Spinal cord (tissue), 9 donors: ENCODE measurements at regions not wholly inside any gene's neighbourhood (a gene's known extent, or its start where the extent isn't known, plus 50 kb on each side); places are given as distances from the start of the nearest gene placed in this dataset.
"Not testable (repeated sequence)": the region's sequence is repeated elsewhere in the genome, so short reads cannot be mapped to it uniquely, and the experiment has no call there.

Experiments used
- DNase-seq, 6 donors: peaks; one replicate each; pipeline versions ENCODE4 v3.0.0 to v3.0.0-alpha.2; 2013 to 2015; ENCODE audit warnings: low spot score in 6 of 6, low read depth in 4 of 6
- H3K27ac ChIP-seq: one replicate; pipeline ENCODE4 v1.5.1; 2013; ENCODE audit warnings: low read depth, low read length, control low read depth
- H3K27me3 ChIP-seq: one replicate; pipeline ENCODE4 v1.6.1; 2013; ENCODE audit warnings: low read length; ENCODE audit not compliant: control insufficient read depth, insufficient read depth
- H3K36me3 ChIP-seq: one replicate; pipeline ENCODE4 v1.6.1; 2013; ENCODE audit warnings: low read length; ENCODE audit not compliant: control insufficient read depth, insufficient read depth
- H3K4me1 ChIP-seq: one replicate; pipeline ENCODE4 v1.6.1; 2013; ENCODE audit warnings: low read length; ENCODE audit not compliant: control insufficient read depth, insufficient read depth
- H3K4me3 ChIP-seq: one replicate; pipeline ENCODE4 v1.5.1; 2013; ENCODE audit warnings: low read depth, low read length, control low read depth
- H3K9me3 ChIP-seq: one replicate; pipeline ENCODE4 v1.6.1; 2013; ENCODE audit warnings: low read length; ENCODE audit not compliant: control insufficient read depth, insufficient read depth
- WGBS: methylation state at CpG from one replicate; pipeline ENCODE4 v1.1.5; 2013; ENCODE audit warnings: missing lambda C conversion rate; ENCODE audit not compliant: insufficient coverage; 5-methylcytosine and 5-hydroxymethylcytosine counted together
- donor health status: healthy.

GRCh38 chr4:126895988-126896570 is 736.7 kb upstream of the INTU start:
- WGBS: no CpG with 5 or more reads among the region's 2 CpGs
- H3K36me3 ChIP-seq: no peaks in the 10 kb centered on the region
- no peaks in the 10 kb centered on the region for H3K4me1 ChIP-seq
- H3K4me3 ChIP-seq: no peak overlapping the region
- H3K9me3 ChIP-seq: peaks cover 7% of the 10 kb centered on the region
- no peaks in the 10 kb centered on the region for H3K27me3 ChIP-seq
- DNase-seq: no peak
- H3K27ac ChIP-seq: no peak overlapping the region

- DNase-seq: no peak
- Histone ChIP-seq H3K27me3 (no peaks in the 10 kb centered on the region), H3K9me3 (peaks cover 7% of the 10 kb centered on the region), H3K27ac (no peak overlapping the region), H3K4me1 (no peaks in the 10 kb centered on the region), H3K4me3 (no peak overlapping the region), H3K36me3 (no peaks in the 10 kb centered on the region)
- 100% methylated on average over 3 of the region's 3 CpGs for whole genome bisulfite sequencing
These were observed 735.7 kb upstream of the INTU start for GRCh38 chr4:126897038-126897437.

- no peak overlapping the region for H3K27ac ChIP-seq
- H3K27me3 ChIP-seq: no peaks in the 10 kb centered on the region
- peaks cover 7% of the 10 kb centered on the region for H3K9me3 ChIP-seq
- no peak for DNase-seq
- no CpG with 5 or more reads among the region's 1 CpG for WGBS
- H3K4me1 ChIP-seq: no peaks in the 10 kb centered on the region
- no peak overlapping the region for H3K4me3 ChIP-seq
- H3K36me3 ChIP-seq: no peaks in the 10 kb centered on the region
These were observed 733.9 kb upstream of the INTU start for GRCh38 chr4:126898815-126899214.

GRCh38 chr4:126899331-126899801 is 733.4 kb upstream of the INTU start:
- Histone ChIP-seq H3K4me3 (no peak overlapping the region), H3K27me3 (no peaks in the 10 kb centered on the region), H3K9me3 (peaks cover 7% of the 10 kb centered on the region), H3K36me3 (no peaks in the 10 kb centered on the region), H3K4me1 (no peaks in the 10 kb centered on the region), H3K27ac (no peak overlapping the region)
- DNase-seq: peak; percentile 15 to 85 (median 56)
- WGBS: no CpG with 5 or more reads among the region's 2 CpGs

GRCh38 chr4:126906466-126906865 is 726.3 kb upstream of the INTU start:
- H3K27ac ChIP-seq: no peak overlapping the region
- H3K4me3 ChIP-seq: no peak overlapping the region
- no peaks in the 10 kb centered on the region for H3K27me3 ChIP-seq
- DNase-seq: no peak
- no peaks in the 10 kb centered on the region for H3K9me3 ChIP-seq
- H3K36me3 ChIP-seq: no peaks in the 10 kb centered on the region
- H3K4me1 ChIP-seq: no peaks in the 10 kb centered on the region
- 83% methylated on average over 2 of the region's 3 CpGs for WGBS

DNA sequence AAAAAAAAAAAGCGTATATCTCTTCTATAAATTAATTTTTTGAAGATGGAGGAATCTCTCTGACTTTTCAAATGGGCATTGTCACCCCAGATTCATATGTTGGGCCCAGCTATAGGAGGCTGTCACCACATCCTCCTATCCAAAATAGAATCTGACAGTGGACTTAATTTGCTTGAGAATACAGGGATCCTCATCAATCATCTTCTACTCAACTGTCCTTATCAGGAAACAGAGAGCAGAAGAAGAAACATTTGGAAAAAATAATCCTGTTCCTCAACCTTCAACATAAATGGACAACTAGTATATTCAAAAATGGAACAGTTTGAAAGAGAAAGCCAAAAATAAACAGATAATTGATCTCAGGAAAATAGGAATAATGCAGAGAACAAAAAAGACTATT is 725.4 kb upstream of the INTU start:
- WGBS: no CpG with 5 or more reads among the region's 1 CpG
- Histone ChIP-seq H3K27me3 (no peaks in the 10 kb centered on the region), H3K27ac (no peak overlapping the region), H3K9me3 (no peaks in the 10 kb centered on the region), H3K4me1 (no peaks in the 10 kb centered on the region), H3K36me3 (no peaks in the 10 kb centered on the region), H3K4me3 (no peak overlapping the region)
- no peak for DNase-seq

- no peaks in the 10 kb centered on the region for H3K27me3 ChIP-seq
- H3K4me3 ChIP-seq: no peak overlapping the region
- H3K27ac ChIP-seq: no peak overlapping the region
- H3K4me1 ChIP-seq: no peaks in the 10 kb centered on the region
- no CpG with 5 or more reads among the region's 3 CpGs for WGBS
- peaks cover 1% of the 10 kb centered on the region for H3K9me3 ChIP-seq
- peak in 3 of 6 donors; percentile 4 to 76 (median 49) for DNase-seq
- H3K36me3 ChIP-seq: no peaks in the 10 kb centered on the region
These were observed 716.6 kb upstream of the INTU start for GRCh38 chr4:126916049-126916625.

GRCh38 chr4:126916626-126917140 is 716.1 kb upstream of the INTU start:
- H3K36me3 ChIP-seq: no peaks in the 10 kb centered on the region
- peaks cover 1% of the 10 kb centered on the region for H3K9me3 ChIP-seq
- 28% methylated on average over 7 of the region's 10 CpGs for WGBS
- H3K27ac ChIP-seq: no peak overlapping the region
- H3K4me1 ChIP-seq: no peaks in the 10 kb centered on the region
- peak in 3 of 6 donors; percentile 26 to 89 (median 26) for DNase-seq
- no peaks in the 10 kb centered on the region for H3K27me3 ChIP-seq
- no peak overlapping the region for H3K4me3 ChIP-seq

- not testable (repeated sequence) for DNase-seq
These were observed 710.3 kb upstream of the INTU start for GRCh38 chr4:126922328-126922938.

GRCh38 chr4:126924237-126924636 is 708.5 kb upstream of the INTU start:
- DNase-seq: no peak
- no peaks in the 10 kb centered on the region for H3K27me3 ChIP-seq

More at GRCh38 chr4:126922328-126922938, 710.3 kb upstream of the INTU start:
- WGBS: 98% methylated on average over 3 of the region's 3 CpGs
- H3K9me3 ChIP-seq, H3K36me3 ChIP-seq, H3K27ac ChIP-seq, H3K4me1 ChIP-seq, H3K27me3 ChIP-seq, H3K4me3 ChIP-seq: not testable (repeated sequence)

More at GRCh38 chr4:126924237-126924636, 708.5 kb upstream of the INTU start:
- Histone ChIP-seq H3K4me1 (no peaks in the 10 kb centered on the region), H3K4me3 (no peak overlapping the region), H3K9me3 (peaks cover 4% of the 10 kb centered on the region), H3K36me3 (no peaks in the 10 kb centered on the region), H3K27ac (no peak overlapping the region)
